ENCODE measurements at regions not wholly inside any gene's neighbourhood (a gene's known extent, or its start where the extent isn't known, plus 50 kb on each side); places are given as distances from the start of the nearest gene placed in this dataset.
A peak's percentile ranks its signal among the peaks of the same experiment; 100 is the strongest.

GRCh38 chr19:30152510-30153291, 210.7 kb downstream of the URI1 start:
- Histone ChIP-seq H3K4me1 (ENCODE audit: low read length) (peaks cover 25% of the 10 kb centered on the region), H3K27me3 (ENCODE audit: low read depth, low read length) (peaks cover 59% of the 10 kb centered on the region), H3K36me3 (replicated peaks; ENCODE audit: low read depth, low read length) (no peaks in the 10 kb centered on the region), H2AFZ (ENCODE audit: low read depth, low read length) (no peak overlapping the region), H3K4me2 (ENCODE audit: low read length) (peak overlapping the region; percentile 87; the same call in 1 of the 2 replicates), H3K27ac (ENCODE audit: low read length) (no peak overlapping the region), H3K79me2 (ENCODE audit: low read length) (no peaks in the 10 kb centered on the region), H3K4me3 (ENCODE audit: low read length) (no peak overlapping the region), H4K20me1 (ENCODE audit: insufficient read depth, low read length) (peaks cover 9% of the 10 kb centered on the region), H3K9me3 (ENCODE audit: insufficient read depth, low read length) (no peaks in the 10 kb centered on the region), H3K9ac (ENCODE audit: low read length) (no peak overlapping the region)
- TF ChIP-seq EZH2phosphoT487 (IDR thresholded peaks at IDR 0.05; ENCODE audit: low read depth) (no peak), CTCF (IDR thresholded peaks at IDR 0.05; ENCODE audit: low read depth, low read length) (no peak)

DNA sequence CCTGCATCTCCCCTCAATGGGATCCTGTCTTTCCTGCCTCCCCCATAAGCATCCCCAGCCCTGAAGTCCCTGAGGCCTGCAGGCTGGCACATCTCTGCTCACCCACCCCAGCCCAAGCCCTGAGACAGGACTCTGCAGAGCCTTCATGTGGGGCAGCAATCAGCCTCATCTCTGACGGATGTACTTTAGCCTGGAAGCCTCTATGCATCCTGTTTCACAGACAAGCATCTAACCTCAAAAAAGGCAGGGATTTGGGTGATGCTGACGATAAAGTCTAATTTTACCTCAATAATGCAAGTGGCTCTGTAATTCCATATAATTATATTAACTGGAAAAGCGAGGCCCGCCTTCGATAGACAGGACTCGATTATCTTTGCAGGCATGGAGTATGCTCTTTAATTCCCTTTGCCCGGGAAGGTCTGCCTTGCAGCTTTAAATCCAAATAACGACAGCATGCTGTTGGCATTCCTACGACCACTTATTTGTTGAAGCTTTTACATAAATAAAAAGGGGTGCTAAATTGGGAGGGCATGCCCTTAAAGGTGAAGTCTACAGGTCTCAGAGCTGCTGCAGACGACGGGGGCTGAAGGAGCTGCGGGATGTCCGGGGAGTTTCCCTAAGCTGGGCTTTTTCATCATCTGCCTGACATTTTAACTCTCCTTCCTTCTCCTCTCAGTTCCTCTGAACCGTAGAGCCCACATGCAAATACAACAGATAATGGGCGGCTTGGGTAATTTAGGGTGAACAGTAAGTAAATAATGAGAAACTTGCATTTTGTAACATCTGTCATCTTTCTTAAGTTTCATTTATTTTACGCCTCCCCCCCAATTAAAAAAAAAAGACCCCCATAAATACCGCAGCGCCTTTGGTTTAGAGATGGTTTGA, 211.5 kb downstream of the URI1 start:
- H3K36me3 ChIP-seq (replicated peaks; ENCODE audit: low read depth, low read length), result no peaks in the 10 kb centered on the region
- no peak overlapping the region for H3K27ac ChIP-seq (ENCODE audit: low read length)
- H3K79me2 ChIP-seq (ENCODE audit: low read length), result no peaks in the 10 kb centered on the region
- no peak overlapping the region for H2AFZ ChIP-seq (ENCODE audit: low read depth, low read length)
- H3K4me2 ChIP-seq (ENCODE audit: low read length), result peak overlapping the region; percentile 87
- TF ChIP-seq CTCF (IDR thresholded peaks at IDR 0.05; ENCODE audit: low read depth, low read length) (no peak), EZH2phosphoT487 (IDR thresholded peaks at IDR 0.05; ENCODE audit: low read depth) (no peak)
- peak overlapping the region; percentile 8; the same call in 1 of the 2 replicates for H3K9ac ChIP-seq (ENCODE audit: low read length)
- H3K4me3 ChIP-seq (ENCODE audit: low read length), result peak overlapping the region; percentile 67
- H3K4me1 ChIP-seq (ENCODE audit: low read length), result peaks cover 25% of the 10 kb centered on the region
- H4K20me1 ChIP-seq (ENCODE audit: insufficient read depth, low read length), result peaks cover 9% of the 10 kb centered on the region
- H3K9me3 ChIP-seq (ENCODE audit: insufficient read depth, low read length), result no peaks in the 10 kb centered on the region
- H3K27me3 ChIP-seq (ENCODE audit: low read depth, low read length), result peaks cover 63% of the 10 kb centered on the region

DNA sequence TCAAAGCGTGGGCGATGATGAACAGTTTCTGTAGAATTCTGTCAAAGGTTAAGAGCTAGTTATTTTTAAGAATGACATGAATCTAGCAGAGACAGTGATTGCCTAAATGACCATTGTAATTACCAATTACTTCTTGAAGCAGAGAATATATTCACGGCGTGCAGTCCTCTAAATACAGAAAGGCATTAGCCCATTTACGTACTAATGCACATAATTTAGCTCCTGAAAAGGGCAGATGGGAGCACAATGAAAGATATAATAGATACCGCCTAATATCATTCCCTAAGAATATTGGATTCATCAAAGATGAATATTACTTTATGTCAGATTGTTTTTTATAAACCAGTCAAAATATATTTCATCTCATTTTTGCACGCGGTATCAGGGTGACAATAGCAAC, 212.4 kb downstream of the URI1 start:
- H3K9ac ChIP-seq (ENCODE audit: low read length), result no peak overlapping the region
- H2AFZ ChIP-seq (ENCODE audit: low read depth, low read length), result no peak overlapping the region
- no peaks in the 10 kb centered on the region for H3K79me2 ChIP-seq (ENCODE audit: low read length)
- H3K4me2 ChIP-seq (ENCODE audit: low read length), result peak overlapping the region; percentile 87
- no peak overlapping the region for H3K27ac ChIP-seq (ENCODE audit: low read length)
- no peaks in the 10 kb centered on the region for H3K9me3 ChIP-seq (ENCODE audit: insufficient read depth, low read length)
- H3K27me3 ChIP-seq (ENCODE audit: low read depth, low read length), result peaks cover 69% of the 10 kb centered on the region
- no peak for TF ChIP-seq EZH2phosphoT487 (IDR thresholded peaks at IDR 0.05; ENCODE audit: low read depth)
- TF ChIP-seq CTCF (IDR thresholded peaks at IDR 0.05; ENCODE audit: low read depth, low read length), result no peak
- H4K20me1 ChIP-seq (ENCODE audit: insufficient read depth, low read length), result peaks cover 9% of the 10 kb centered on the region
- H3K4me1 ChIP-seq (ENCODE audit: low read length), result peaks cover 25% of the 10 kb centered on the region
- H3K4me3 ChIP-seq (ENCODE audit: low read length), result peak overlapping the region; percentile 67
- no peaks in the 10 kb centered on the region for H3K36me3 ChIP-seq (replicated peaks; ENCODE audit: low read depth, low read length)

Data from OCI-LY3 (cell line).